HG03108 (cell line): ENCODE measurements at regions not wholly inside any gene's neighbourhood (a gene's known extent, or its start where the extent isn't known, plus 50 kb on each side); places are given as distances from the start of the nearest gene placed in this dataset.
"Not testable (repeated sequence)": the region's sequence is repeated elsewhere in the genome, so short reads cannot be mapped to it uniquely, and the experiment has no call there.

Experiments used
- ATAC-seq: cut with Tn5 transposase; IDR thresholded peaks from one replicate; pipeline ENCODE4 v1.9.1; 2021; ENCODE audit warnings: moderate library complexity; ENCODE audit not compliant: unreplicated experiment

- ATAC-seq = no peak
Observed at GRCh38 chr2:146584316-146584715, 1260.5 kb upstream of the ACVR2A start.

GRCh38 chr2:146579147-146579930 is 1265.5 kb upstream of the ACVR2A start:
- no peak for ATAC-seq

GRCh38 chr2:146576339-146577111 is 1268.3 kb upstream of the ACVR2A start:
- no peak for ATAC-seq

GRCh38 chr2:146572598-146572997 is 1272.2 kb upstream of the ACVR2A start:
- ATAC-seq = no peak

- ATAC-seq = no peak
Observed at GRCh38 chr2:146561996-146562395, 1282.8 kb upstream of the ACVR2A start.

- ATAC-seq = no peak
Observed at GRCh38 chr2:146547236-146547635, 1297.6 kb upstream of the ACVR2A start.

- ATAC-seq = no peak
Observed at GRCh38 chr2:146544701-146545100, 1300.1 kb upstream of the ACVR2A start.

GRCh38 chr2:146541896-146542295 is 1302.9 kb upstream of the ACVR2A start:
- no peak for ATAC-seq

- ATAC-seq = no peak
Observed at GRCh38 chr2:146540271-146540932, 1304.4 kb upstream of the ACVR2A start.

GRCh38 chr2:146539739-146540138 is 1305.1 kb upstream of the ACVR2A start:
- ATAC-seq = not testable (repeated sequence)

- ATAC-seq = no peak
Observed at GRCh38 chr2:146537477-146537876, 1307.4 kb upstream of the ACVR2A start.

- ATAC-seq = no peak
Observed at GRCh38 chr2:146532509-146533147, 1312.2 kb upstream of the ACVR2A start.

- ATAC-seq = no peak
Observed at GRCh38 chr2:146532009-146532408, 1312.8 kb upstream of the ACVR2A start.

- no peak for ATAC-seq
Observed at GRCh38 chr2:146530886-146531285, 1313.9 kb upstream of the ACVR2A start.

- ATAC-seq = no peak
Observed at GRCh38 chr2:146527166-146527565, 1317.7 kb upstream of the ACVR2A start.

GRCh38 chr2:146523196-146523595 is 1321.6 kb upstream of the ACVR2A start:
- no peak for ATAC-seq

GRCh38 chr2:146506851-146507250 is 1338.0 kb upstream of the ACVR2A start:
- no peak for ATAC-seq

- ATAC-seq = no peak
Observed at GRCh38 chr2:146503366-146503765, 1341.5 kb upstream of the ACVR2A start.

GRCh38 chr2:146496248-146496647 is 1348.6 kb upstream of the ACVR2A start:
- ATAC-seq = no peak

- no peak for ATAC-seq
Observed at GRCh38 chr2:146489386-146489785, 1355.4 kb upstream of the ACVR2A start.

- no peak for ATAC-seq
Observed at GRCh38 chr2:146481629-146482028, 1363.2 kb upstream of the ACVR2A start.
